ENCODE measurements at regions not wholly inside any gene's neighbourhood (a gene's known extent, or its start where the extent isn't known, plus 50 kb on each side); places are given as distances from the start of the nearest gene placed in this dataset.

DNA sequence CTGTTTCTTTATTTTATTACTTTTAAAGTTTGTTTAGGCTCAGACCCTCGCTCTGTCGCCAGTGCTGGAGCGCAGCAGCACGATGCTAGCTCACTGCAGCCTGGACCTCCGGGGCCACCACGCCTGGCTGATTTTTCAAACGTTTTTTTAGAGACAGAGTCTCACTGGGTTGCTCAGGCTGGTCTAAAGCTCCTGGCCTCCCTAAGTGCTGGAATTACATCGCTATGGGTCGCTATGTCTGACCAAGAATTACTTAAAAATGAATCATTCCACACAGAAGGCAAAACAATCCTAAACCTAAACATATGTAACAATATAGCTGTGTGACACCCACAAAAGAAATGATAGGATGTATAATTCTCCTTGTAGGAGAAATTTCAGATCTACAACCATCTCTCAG is 86.9 kb upstream of the SIMC1 start:
- Histone ChIP-seq H3K27ac (no peak overlapping the region), H3K4me3 (no peak overlapping the region)
- no peak for DNase-seq (ENCODE audit: low spot score)
- TF ChIP-seq, protein P1, sequence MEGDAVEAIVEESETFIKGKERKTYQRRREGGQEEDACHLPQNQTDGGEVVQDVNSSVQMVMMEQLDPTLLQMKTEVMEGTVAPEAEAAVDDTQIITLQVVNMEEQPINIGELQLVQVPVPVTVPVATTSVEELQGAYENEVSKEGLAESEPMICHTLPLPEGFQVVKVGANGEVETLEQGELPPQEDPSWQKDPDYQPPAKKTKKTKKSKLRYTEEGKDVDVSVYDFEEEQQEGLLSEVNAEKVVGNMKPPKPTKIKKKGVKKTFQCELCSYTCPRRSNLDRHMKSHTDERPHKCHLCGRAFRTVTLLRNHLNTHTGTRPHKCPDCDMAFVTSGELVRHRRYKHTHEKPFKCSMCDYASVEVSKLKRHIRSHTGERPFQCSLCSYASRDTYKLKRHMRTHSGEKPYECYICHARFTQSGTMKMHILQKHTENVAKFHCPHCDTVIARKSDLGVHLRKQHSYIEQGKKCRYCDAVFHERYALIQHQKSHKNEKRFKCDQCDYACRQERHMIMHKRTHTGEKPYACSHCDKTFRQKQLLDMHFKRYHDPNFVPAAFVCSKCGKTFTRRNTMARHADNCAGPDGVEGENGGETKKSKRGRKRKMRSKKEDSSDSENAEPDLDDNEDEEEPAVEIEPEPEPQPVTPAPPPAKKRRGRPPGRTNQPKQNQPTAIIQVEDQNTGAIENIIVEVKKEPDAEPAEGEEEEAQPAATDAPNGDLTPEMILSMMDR (IDR thresholded peaks at IDR 0.05) = no peak

DNA sequence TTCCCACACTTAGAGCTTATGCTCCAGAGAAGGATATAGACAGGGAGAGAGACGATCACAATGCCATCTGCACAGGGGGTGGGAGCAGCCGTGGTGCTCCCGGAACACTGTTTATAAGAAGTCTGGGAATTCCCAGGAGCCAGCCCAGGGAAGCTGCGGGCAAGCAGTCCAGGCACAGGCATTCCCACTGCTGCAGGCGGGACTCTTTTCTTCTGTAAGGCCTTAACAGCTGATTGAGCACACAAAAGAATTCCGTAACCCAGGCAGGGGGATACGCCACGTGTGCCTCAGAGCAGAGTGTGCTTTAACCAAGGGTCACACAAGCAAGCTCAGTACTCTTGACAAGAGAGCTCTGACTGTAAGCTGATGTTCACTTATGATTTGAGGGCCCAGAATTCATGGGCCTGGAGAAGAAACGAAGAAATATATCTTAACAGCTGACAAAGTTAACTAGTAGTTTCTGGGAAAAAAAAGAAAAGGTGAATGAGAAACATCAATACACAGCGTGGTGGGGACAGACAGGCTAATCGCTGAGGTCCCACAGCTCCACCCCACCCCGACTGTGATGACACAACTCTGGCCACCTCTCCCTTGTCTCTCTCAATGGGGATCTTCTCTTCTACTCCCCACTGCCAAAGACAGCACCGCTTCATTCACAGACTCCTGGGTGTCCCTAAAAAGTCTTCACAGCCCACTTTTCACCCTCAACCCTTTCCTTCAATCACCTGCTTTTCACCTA is 85.9 kb upstream of the SIMC1 start:
- H3K27ac ChIP-seq = no peak overlapping the region
- DNase-seq (ENCODE audit: low spot score) = no peak
- H3K4me3 ChIP-seq = no peak overlapping the region
- TF ChIP-seq, protein P1 (IDR thresholded peaks at IDR 0.05) = no peak

DNA sequence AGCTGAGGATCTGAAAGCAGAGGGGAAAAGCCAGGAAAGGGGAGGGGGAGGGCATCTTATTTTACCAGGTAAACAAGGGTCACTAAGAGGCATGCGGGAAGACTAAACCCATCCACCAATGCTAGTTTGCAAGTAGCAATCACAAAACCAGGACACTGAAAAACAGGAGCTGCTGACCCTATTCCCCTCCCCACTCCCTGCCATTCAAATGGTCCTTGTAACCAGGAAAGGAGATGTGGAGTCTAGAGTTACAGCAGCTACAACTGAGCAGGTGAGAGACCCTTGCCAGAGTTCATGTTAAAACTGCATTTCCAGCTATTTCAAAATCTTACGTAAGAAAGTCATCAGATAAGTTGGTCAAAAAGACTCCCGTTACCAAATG is 85.3 kb upstream of the SIMC1 start:
- DNase-seq (ENCODE audit: low spot score) = no peak
- no peak overlapping the region for H3K4me3 ChIP-seq
- no peak overlapping the region for H3K27ac ChIP-seq
- TF ChIP-seq, protein P1 (IDR thresholded peaks at IDR 0.05) = no peak

DNA sequence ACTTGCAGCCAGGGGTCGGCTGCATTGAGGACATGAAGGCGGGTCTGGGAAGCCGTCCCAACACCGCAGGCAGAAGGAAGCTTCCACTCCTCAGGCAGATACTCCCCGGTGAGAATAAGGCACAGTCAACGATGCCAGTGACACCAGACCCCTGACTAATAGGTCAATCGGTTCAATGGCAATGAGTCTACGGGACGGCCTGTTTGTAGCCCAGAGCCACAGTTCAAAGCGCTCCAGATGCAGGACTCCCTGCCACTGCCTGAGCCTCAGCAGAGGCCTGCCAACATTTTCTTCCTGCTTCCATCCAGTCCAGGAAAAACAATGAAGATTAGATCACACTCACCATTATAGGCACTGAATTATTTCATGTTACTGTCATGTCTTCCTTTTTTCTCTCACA is 84.5 kb upstream of the SIMC1 start:
- H3K27ac ChIP-seq = no peak overlapping the region
- TF ChIP-seq, protein P1 (IDR thresholded peaks at IDR 0.05) = no peak
- no peak for DNase-seq (ENCODE audit: low spot score)
- no peak overlapping the region for H3K4me3 ChIP-seq

DNA sequence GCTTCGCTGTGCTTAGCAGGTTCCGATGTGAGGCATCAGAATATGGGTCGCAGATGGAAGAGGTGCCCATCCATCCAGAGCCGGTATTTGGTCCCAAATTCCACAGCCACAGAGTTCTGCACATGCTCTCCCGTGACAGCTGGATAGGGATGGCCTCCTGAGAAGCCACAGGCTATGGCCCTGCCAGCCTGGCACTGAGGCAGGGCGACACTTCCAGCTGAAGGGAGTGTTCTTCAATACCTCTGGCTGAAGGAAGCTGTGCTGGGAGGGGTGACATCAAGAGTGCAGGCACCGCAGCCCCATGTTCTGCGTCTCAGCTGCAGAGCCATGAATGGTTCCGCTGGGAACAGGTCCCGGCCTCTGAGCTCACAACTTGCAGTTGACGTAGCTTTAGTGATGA is 83.4 kb upstream of the SIMC1 start:
- Histone ChIP-seq H3K4me3 (no peak overlapping the region), H3K27ac (no peak overlapping the region)
- TF ChIP-seq, protein P1 (IDR thresholded peaks at IDR 0.05) = no peak

DNA sequence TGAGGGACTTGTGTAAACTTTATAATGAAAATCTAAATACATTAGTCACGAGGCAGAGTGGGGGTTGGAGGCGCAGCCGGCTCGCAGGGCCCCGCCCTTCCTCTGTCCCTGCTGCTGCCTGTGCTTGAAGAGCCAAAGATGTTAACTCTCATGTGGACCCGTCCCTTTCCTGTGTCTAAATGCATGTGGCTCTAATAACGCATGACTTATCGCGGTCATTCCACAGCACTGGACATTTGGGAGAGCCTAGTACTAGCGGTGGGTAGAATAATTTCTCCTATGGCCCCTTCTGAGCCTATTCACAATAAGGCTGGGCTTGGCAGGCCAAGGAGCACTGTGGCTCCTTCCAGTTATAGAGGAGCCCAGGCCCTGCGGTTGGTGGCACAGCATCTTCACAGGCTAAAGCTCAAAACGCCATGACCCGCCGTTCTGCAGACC is 82.3 kb upstream of the SIMC1 start:
- no peak overlapping the region for H3K27ac ChIP-seq
- TF ChIP-seq, protein P1 (IDR thresholded peaks at IDR 0.05) = no peak
- no peak overlapping the region for H3K4me3 ChIP-seq
- DNase-seq (ENCODE audit: low spot score) = no peak

More for the DNA sequence above, 83.4 kb upstream of the SIMC1 start:
- no peak for DNase-seq (ENCODE audit: low spot score)

DNA sequence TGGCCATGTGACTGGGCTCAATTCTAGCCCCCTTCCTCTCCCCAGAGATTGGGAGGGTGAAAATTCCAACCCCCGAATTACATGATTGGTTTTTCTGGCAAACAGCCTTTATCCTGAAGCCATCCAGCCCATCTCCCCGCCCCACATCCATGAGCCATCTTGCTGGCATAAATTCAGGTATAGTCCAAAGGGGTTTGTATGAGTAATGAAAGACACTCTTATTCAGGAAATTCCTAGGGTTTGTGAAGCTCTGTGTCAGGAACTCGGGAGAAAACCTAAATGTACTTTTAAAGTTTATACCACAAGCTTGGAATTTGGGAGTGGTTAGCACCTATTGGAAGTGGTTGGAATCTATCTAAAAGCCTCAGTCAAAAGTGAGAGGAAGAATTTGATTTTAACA is 80.6 kb upstream of the SIMC1 start:
- H3K27ac ChIP-seq = no peak overlapping the region
- H3K4me3 ChIP-seq = no peak overlapping the region
- DNase-seq (ENCODE audit: low spot score) = no peak
- TF ChIP-seq, protein P1 (IDR thresholded peaks at IDR 0.05) = no peak
